ENCODE measurements at regions not wholly inside any gene's neighbourhood (a gene's known extent, or its start where the extent isn't known, plus 50 kb on each side); places are given as distances from the start of the nearest gene placed in this dataset.

DNA sequence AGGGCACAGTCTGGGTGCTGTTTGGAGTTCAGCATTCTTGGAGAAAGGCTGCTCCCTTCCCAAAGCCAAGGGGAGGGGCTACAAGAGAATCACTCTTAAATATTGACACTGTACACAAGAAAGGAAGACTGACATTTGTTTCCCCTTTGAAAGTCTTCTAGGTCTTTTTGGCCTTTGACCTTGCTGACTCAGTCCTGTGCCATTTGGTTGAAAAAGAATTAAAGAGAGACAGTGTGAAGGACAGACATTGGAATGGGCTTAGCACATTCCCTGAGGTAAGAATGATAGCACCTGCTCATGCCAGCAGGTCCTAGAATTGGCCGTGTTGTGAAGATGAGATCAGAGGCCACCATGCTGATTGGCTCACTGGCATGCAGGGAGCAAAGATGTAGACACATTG, 271.4 kb upstream of the ZNF608 start:
- peaks cover 12% of the 10 kb centered on the region for H3K4me1 Mint-ChIP-seq (ENCODE audit: low read depth, unreplicated experiment)
- H3K36me3 Mint-ChIP-seq (ENCODE audit: unreplicated experiment) = no peaks in the 10 kb centered on the region
- no peak overlapping the region for H3K4me3 Mint-ChIP-seq (ENCODE audit: unreplicated experiment)
- H3K27ac Mint-ChIP-seq (ENCODE audit: unreplicated experiment) = no peak overlapping the region
- no peaks in the 10 kb centered on the region for H3K9me3 Mint-ChIP-seq (ENCODE audit: unreplicated experiment)
- peaks cover 2% of the 10 kb centered on the region for H3K27me3 Mint-ChIP-seq (ENCODE audit: unreplicated experiment)
- no peak for DNase-seq
- TF ChIP-seq, protein P1, sequence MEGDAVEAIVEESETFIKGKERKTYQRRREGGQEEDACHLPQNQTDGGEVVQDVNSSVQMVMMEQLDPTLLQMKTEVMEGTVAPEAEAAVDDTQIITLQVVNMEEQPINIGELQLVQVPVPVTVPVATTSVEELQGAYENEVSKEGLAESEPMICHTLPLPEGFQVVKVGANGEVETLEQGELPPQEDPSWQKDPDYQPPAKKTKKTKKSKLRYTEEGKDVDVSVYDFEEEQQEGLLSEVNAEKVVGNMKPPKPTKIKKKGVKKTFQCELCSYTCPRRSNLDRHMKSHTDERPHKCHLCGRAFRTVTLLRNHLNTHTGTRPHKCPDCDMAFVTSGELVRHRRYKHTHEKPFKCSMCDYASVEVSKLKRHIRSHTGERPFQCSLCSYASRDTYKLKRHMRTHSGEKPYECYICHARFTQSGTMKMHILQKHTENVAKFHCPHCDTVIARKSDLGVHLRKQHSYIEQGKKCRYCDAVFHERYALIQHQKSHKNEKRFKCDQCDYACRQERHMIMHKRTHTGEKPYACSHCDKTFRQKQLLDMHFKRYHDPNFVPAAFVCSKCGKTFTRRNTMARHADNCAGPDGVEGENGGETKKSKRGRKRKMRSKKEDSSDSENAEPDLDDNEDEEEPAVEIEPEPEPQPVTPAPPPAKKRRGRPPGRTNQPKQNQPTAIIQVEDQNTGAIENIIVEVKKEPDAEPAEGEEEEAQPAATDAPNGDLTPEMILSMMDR (IDR thresholded peaks at IDR 0.05; ENCODE audit: partially characterized antibody, unreplicated experiment) = no peak

DNA sequence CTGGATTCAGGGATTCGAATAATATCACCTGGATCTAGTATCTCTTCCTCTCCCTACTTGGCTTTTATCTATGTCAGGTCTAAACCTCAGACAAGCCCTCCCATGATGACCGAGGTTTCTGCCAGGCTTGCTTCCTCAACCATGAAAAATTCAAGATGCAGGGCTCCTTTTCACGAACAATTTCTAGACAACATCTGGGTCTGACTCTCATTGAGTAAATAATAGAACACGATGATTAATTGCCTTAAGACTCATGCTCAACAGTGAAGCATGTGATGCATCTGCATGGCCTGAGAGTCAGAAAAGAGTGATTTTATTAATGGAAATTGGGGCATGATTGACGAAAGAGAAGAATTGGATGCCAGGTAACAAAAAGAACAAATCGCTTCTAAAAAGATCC, 277.2 kb upstream of the ZNF608 start:
- no peak for DNase-seq
- TF ChIP-seq, protein P1 (IDR thresholded peaks at IDR 0.05; ENCODE audit: partially characterized antibody, unreplicated experiment) = no peak
- H3K4me1 Mint-ChIP-seq (ENCODE audit: low read depth, unreplicated experiment) = peaks cover 6% of the 10 kb centered on the region
- H3K27ac Mint-ChIP-seq (ENCODE audit: unreplicated experiment) = no peak overlapping the region
- no peaks in the 10 kb centered on the region for H3K9me3 Mint-ChIP-seq (ENCODE audit: unreplicated experiment)
- no peaks in the 10 kb centered on the region for H3K27me3 Mint-ChIP-seq (ENCODE audit: unreplicated experiment)
- no peaks in the 10 kb centered on the region for H3K36me3 Mint-ChIP-seq (ENCODE audit: unreplicated experiment)
- H3K4me3 Mint-ChIP-seq (ENCODE audit: unreplicated experiment) = no peak overlapping the region

DNA sequence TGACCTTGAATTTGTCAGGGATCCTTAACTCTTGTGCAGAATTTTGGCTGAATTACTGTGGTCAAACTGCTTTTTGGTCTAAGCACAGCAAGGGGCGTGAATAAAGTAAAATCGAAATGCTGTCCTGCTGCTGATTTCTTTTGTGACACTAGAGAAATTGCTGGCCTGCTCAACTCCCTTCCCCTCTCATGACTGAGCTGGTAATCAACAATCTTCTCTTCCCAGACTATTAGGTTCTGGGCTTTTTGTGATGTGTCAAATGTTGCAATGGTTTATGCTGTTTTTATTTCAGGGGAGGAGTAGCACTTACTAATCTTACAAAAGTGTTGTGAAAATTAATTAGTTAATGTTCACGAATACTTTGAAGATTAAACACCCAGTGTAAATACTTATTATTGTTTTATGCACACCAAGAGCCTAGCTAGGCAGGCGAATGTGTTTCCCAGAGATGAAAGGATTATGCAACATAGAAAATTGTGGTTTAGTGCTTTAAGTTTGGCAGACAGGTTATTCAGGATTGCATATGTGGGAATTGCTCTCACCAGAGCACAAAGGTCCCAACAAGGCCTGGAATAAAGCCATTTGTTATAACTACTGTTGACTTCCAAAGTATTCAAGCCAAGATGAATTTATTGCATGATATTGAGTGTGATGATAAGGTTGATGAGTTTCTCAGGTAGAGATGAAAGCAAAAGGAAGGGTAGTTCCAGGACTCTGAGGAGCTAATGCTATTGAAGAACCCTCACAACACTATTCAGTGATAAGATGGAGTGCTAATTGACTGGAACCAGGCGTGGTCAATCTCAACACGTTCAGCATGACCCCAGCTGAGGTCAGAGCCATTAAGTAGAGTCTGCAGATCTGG, 280.7 kb upstream of the ZNF608 start:
- Mint-ChIP-seq H3K36me3 (ENCODE audit: unreplicated experiment) (no peaks in the 10 kb centered on the region), H3K4me3 (ENCODE audit: unreplicated experiment) (no peak overlapping the region), H3K27ac (ENCODE audit: unreplicated experiment) (no peak overlapping the region), H3K9me3 (ENCODE audit: unreplicated experiment) (no peaks in the 10 kb centered on the region), H3K27me3 (ENCODE audit: unreplicated experiment) (no peaks in the 10 kb centered on the region), H3K4me1 (ENCODE audit: low read depth, unreplicated experiment) (peaks cover 18% of the 10 kb centered on the region)
- DNase-seq = no peak
- TF ChIP-seq, protein P1 (IDR thresholded peaks at IDR 0.05; ENCODE audit: partially characterized antibody, unreplicated experiment) = no peak

- Mint-ChIP-seq H3K4me3 (ENCODE audit: unreplicated experiment) (no peak overlapping the region), H3K36me3 (ENCODE audit: unreplicated experiment) (no peaks in the 10 kb centered on the region), H3K9me3 (ENCODE audit: unreplicated experiment) (peaks cover 2% of the 10 kb centered on the region), H3K27me3 (ENCODE audit: unreplicated experiment) (no peaks in the 10 kb centered on the region), H3K27ac (ENCODE audit: unreplicated experiment) (no peak overlapping the region), H3K4me1 (ENCODE audit: low read depth, unreplicated experiment) (peaks cover 18% of the 10 kb centered on the region)
- DNase-seq = no peak
- TF ChIP-seq, protein P1 (IDR thresholded peaks at IDR 0.05; ENCODE audit: partially characterized antibody, unreplicated experiment) = no peak
Observed at GRCh38 chr5:125032286-125032685, 285.8 kb upstream of the ZNF608 start.

GRCh38 chr5:125033602-125034001, 287.2 kb upstream of the ZNF608 start:
- H3K4me3 Mint-ChIP-seq (ENCODE audit: unreplicated experiment) = no peak overlapping the region
- TF ChIP-seq, protein P1 (IDR thresholded peaks at IDR 0.05; ENCODE audit: partially characterized antibody, unreplicated experiment) = no peak
- peaks cover 2% of the 10 kb centered on the region for H3K9me3 Mint-ChIP-seq (ENCODE audit: unreplicated experiment)
- H3K27me3 Mint-ChIP-seq (ENCODE audit: unreplicated experiment) = no peaks in the 10 kb centered on the region
- H3K27ac Mint-ChIP-seq (ENCODE audit: unreplicated experiment) = no peak overlapping the region
- H3K36me3 Mint-ChIP-seq (ENCODE audit: unreplicated experiment) = no peaks in the 10 kb centered on the region
- DNase-seq = no peak
- peaks cover 15% of the 10 kb centered on the region for H3K4me1 Mint-ChIP-seq (ENCODE audit: low read depth, unreplicated experiment)

All from glutamatergic neuron (in vitro differentiated cells).